OCI-LY7 (cell line): ENCODE measurements at regions not wholly inside any gene's neighbourhood (a gene's known extent, or its start where the extent isn't known, plus 50 kb on each side); places are given as distances from the start of the nearest gene placed in this dataset.
"Not testable (repeated sequence)": the region's sequence is repeated elsewhere in the genome, so short reads cannot be mapped to it uniquely, and the experiment has no call there.

Experiments used
- BruUV-seq: library from RNA; stranded (reverse); fragments of 400-500 nt; replicated peaks from 2 replicates; lab custom pipeline; 2021; lab: Mats Ljungman, UMichigan
- CTCF ChIA-PET: fragments of 300-600 bp; sonication (Branson Sonifier 250); formaldehyde crosslinking; loops from one replicate; lab custom pipeline; 2022; ENCODE audit warnings: antibody characterized with exemption; ENCODE audit not compliant: unreplicated experiment; lab: Charles Lee
- POLR2A ChIA-PET: fragments of 300-600 bp; sonication (Branson Sonifier 250); formaldehyde crosslinking; loops from one replicate; lab custom pipeline; 2022; ENCODE audit warnings: antibody characterized with exemption; lab: Charles Lee
- DNase-seq: peaks from one replicate; pipeline ENCODE4 v3.0.0-alpha.2; 2015; ENCODE audit warnings: low spot score
- H2AFZ ChIP-seq: fragments of 200-600 bp; sonication (generic), shearing (Covaris generic); 2 replicates; pipeline ENCODE4 v1.6.1; 2014; ENCODE audit warnings: mild to moderate bottlenecking, antibody characterized with exemption, low read length, moderate library complexity
- H3K27ac ChIP-seq: fragments of 200-600 bp; sonication (generic); 2 replicates; pipeline ENCODE4 v1.5.1; 2014; ENCODE audit warnings: mixed run types, low read depth, mild to moderate bottlenecking, moderate library complexity, low read length, inconsistent platforms; ENCODE audit not compliant: poor library complexity, severe bottlenecking
- H3K36me3 ChIP-seq: fragments of 200-600 bp; sonication (generic); 2 replicates; pipeline ENCODE4 v1.6.1; 2014; ENCODE audit warnings: mild to moderate bottlenecking, antibody characterized with exemption, low read length, moderate library complexity, mixed read lengths; ENCODE audit not compliant: insufficient read depth
- H3K4me1 ChIP-seq: fragments of 200-600 bp; sonication (generic); 2 replicates; pipeline ENCODE4 v1.5.1; 2014; ENCODE audit warnings: mild to moderate bottlenecking, low read length; ENCODE audit not compliant: insufficient read depth, poor library complexity, severe bottlenecking
- H3K4me2 ChIP-seq: fragments of 200-600 bp; sonication (generic); 2 replicates; pipeline ENCODE4 v1.6.1; 2014; ENCODE audit warnings: mild to moderate bottlenecking, low read length
- H3K4me3 ChIP-seq: fragments of 200-600 bp; sonication (generic); 2 replicates; pipeline ENCODE4 v1.5.1; 2014; ENCODE audit warnings: mild to moderate bottlenecking, low read depth, low read length; ENCODE audit not compliant: poor library complexity, severe bottlenecking
- H3K79me2 ChIP-seq: fragments of 200-600 bp; sonication (generic); 2 replicates; pipeline ENCODE4 v1.6.1; 2016; ENCODE audit warnings: low read depth, mild to moderate bottlenecking, low read length, moderate library complexity, mixed read lengths; ENCODE audit not compliant: insufficient read depth
- H3K9me2 ChIP-seq: fragments of 200-600 bp; sonication (generic); 2 replicates; pipeline ENCODE4 v1.6.1; 2016; ENCODE audit warnings: mild to moderate bottlenecking, low read length, mixed read lengths; ENCODE audit not compliant: insufficient read depth
- H3K9me3 ChIP-seq: fragments of 200-600 bp; sonication (generic); 2 replicates; pipeline ENCODE4 v1.6.1; 2014; ENCODE audit warnings: mild to moderate bottlenecking, mixed run types, low read length, mixed read lengths
- H4K20me1 ChIP-seq: fragments of 200-600 bp; sonication (generic); 2 replicates; pipeline ENCODE4 v1.6.1; 2014; ENCODE audit warnings: mild to moderate bottlenecking, antibody characterized with exemption, low read length, moderate library complexity, mixed read lengths; ENCODE audit not compliant: insufficient read depth
- EZH2phosphoT487 ChIP-seq: fragments of 200-600 bp; sonication (generic); IDR thresholded peaks from 2 replicates; pipeline ENCODE4 v1.6.1; 2018; ENCODE audit warnings: low read depth, borderline replicate concordance, mild to moderate bottlenecking, mixed run types, antibody characterized with exemption, low read length, moderate library complexity, mixed read lengths
- intact Hi-C: fragments of 100-400 bp; cut with micrococcal nuclease; formaldehyde crosslinking; loops from one replicate; pipeline ENCODE4 v1.10.0; 2022; ENCODE audit not compliant: unreplicated experiment
- TF ChIP-seq, protein P1 (sequence below): fragments of 200-600 bp; sonication (generic); conservative IDR thresholded peaks from 2 replicates; pipeline ENCODE4 v1.5.1; 2014; ENCODE audit warnings: mild to moderate bottlenecking, antibody characterized with exemption, low read length, moderate library complexity, mixed read lengths

DNA sequence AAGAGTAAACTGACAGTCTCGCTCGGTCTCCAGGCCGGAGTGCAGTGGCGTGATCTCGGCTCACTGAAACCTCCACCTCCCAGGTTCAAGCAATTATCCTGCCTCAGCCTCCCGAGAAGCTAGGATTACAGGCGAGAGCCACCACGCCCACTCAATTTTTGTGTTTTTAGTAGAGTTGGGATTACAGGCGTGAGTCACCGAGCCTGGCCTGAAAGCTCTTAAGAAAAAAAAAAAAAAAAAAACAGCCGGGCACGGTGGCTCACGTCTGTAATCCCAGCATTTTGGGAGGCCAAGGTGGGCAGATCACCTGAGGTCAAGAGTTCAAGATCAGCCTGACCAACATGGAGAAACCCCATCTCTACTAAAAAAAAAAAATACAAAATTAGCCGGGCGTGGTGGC lies 55.3 kb upstream of the THOC2 start:
- H3K36me3 ChIP-seq, H3K9me2 ChIP-seq, POLR2A ChIA-PET, H3K4me2 ChIP-seq, H3K27ac ChIP-seq, H2AFZ ChIP-seq, CTCF ChIA-PET, H3K4me3 ChIP-seq, H3K9me3 ChIP-seq, BruUV-seq, H3K79me2 ChIP-seq, intact Hi-C loops, DNase-seq, H4K20me1 ChIP-seq: not testable (repeated sequence)
- H3K4me1 ChIP-seq: peaks cover 12% of the 10 kb centered on the region

DNA sequence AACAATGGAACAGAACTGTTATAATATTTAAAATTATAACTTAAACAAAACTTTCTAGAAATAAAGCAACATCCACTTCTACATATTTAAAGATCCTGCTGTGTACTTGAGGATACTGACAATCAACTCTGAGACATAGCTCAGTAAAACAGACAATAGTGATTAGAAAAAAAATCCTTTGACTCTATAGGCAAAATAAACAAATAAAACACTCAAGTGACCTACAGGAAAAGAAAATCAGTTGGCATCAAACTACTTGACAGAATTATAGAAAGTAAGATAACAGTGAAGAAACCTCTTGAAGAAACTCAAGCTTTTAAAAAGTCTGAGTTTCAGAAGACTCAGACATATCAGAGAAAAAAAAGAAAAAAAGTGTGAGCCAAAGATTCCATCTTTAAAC lies 55.9 kb upstream of the THOC2 start:
- Histone ChIP-seq H3K9me3 (no peaks in the 10 kb centered on the region), H3K79me2 (no peaks in the 10 kb centered on the region), H3K36me3 (no peaks in the 10 kb centered on the region), H2AFZ (no peak overlapping the region), H4K20me1 (no peaks in the 10 kb centered on the region), H3K4me2 (no peak overlapping the region), H3K4me3 (no peak overlapping the region), H3K4me1 (peaks cover 12% of the 10 kb centered on the region), H3K9me2 (no peaks in the 10 kb centered on the region), H3K27ac (no peak overlapping the region)
- no TSS peak for BruUV-seq
- ChIA-PET POLR2A (interaction anchor here (0.5 kb wide), 1 partner anchor 36 kb away, joined by 3 read pairs; no protein-coding TSS in a partner anchor), CTCF (interaction anchor here (0.6 kb wide), 1 partner anchor 23 kb away, joined by 8 read pairs; no protein-coding TSS in a partner anchor)
- no peak for DNase-seq
- no peak for TF ChIP-seq EZH2phosphoT487
- TF ChIP-seq, protein P1, sequence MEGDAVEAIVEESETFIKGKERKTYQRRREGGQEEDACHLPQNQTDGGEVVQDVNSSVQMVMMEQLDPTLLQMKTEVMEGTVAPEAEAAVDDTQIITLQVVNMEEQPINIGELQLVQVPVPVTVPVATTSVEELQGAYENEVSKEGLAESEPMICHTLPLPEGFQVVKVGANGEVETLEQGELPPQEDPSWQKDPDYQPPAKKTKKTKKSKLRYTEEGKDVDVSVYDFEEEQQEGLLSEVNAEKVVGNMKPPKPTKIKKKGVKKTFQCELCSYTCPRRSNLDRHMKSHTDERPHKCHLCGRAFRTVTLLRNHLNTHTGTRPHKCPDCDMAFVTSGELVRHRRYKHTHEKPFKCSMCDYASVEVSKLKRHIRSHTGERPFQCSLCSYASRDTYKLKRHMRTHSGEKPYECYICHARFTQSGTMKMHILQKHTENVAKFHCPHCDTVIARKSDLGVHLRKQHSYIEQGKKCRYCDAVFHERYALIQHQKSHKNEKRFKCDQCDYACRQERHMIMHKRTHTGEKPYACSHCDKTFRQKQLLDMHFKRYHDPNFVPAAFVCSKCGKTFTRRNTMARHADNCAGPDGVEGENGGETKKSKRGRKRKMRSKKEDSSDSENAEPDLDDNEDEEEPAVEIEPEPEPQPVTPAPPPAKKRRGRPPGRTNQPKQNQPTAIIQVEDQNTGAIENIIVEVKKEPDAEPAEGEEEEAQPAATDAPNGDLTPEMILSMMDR: no peak
- intact Hi-C loops: no loop called here

DNA sequence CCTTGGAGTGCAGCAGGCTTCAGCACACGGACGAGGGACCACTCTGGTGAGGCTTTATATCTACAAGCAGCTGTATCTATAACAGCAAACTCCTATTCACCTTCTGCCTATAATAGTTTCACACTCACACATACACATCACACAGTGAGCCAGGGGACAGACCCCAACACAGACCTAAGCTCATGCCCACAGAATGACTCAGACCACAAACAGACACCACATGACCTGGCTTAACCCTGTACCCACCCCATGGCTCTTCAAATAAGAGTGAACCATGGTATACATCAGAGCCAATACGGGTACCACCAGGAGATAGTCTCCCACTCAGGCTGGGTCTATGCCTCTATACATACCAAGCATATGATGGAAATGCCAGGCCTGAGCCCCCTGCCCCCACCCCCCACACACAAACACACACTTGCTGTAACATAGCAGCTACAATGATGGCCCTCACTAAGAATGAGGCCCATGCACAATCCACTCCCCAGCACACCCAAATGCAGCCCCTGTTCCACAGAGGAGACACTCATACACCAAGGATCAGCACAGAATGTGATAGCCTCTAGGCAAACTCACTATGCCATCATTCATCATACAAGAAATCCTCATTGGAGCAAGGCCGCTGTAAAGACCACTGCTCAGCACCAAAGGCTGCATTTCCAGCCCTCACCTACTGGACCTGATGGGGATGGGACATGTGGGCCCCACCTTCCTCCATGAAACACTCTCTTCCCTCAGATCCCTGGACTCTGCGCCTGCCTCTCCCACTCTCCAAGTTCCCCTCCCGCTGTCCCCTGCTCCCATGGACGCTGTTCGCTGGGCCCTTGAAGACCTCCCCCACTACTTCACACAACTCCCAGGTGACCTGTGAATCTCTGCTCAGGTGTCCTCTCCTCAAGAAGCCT lies 62.1 kb upstream of the XIAP start:
- Histone ChIP-seq H3K9me2 (no peaks in the 10 kb centered on the region), H2AFZ (no peak overlapping the region), H3K36me3 (no peaks in the 10 kb centered on the region), H3K4me2 (no peak overlapping the region), H3K9me3 (no peaks in the 10 kb centered on the region), H4K20me1 (no peaks in the 10 kb centered on the region), H3K4me3 (no peak overlapping the region), H3K79me2 (no peaks in the 10 kb centered on the region), H3K4me1 (no peaks in the 10 kb centered on the region), H3K27ac (no peak overlapping the region)
- TF ChIP-seq, protein P1: no peak
- no peak for TF ChIP-seq EZH2phosphoT487
- POLR2A ChIA-PET: interaction anchor here (0.6 kb wide), 1 partner anchor 66 kb away, joined by 3 read pairs; no protein-coding TSS in a partner anchor
- no peak for DNase-seq
- CTCF ChIA-PET: no interaction called here
- intact Hi-C loops: no loop called here
- no TSS peak for BruUV-seq

DNA sequence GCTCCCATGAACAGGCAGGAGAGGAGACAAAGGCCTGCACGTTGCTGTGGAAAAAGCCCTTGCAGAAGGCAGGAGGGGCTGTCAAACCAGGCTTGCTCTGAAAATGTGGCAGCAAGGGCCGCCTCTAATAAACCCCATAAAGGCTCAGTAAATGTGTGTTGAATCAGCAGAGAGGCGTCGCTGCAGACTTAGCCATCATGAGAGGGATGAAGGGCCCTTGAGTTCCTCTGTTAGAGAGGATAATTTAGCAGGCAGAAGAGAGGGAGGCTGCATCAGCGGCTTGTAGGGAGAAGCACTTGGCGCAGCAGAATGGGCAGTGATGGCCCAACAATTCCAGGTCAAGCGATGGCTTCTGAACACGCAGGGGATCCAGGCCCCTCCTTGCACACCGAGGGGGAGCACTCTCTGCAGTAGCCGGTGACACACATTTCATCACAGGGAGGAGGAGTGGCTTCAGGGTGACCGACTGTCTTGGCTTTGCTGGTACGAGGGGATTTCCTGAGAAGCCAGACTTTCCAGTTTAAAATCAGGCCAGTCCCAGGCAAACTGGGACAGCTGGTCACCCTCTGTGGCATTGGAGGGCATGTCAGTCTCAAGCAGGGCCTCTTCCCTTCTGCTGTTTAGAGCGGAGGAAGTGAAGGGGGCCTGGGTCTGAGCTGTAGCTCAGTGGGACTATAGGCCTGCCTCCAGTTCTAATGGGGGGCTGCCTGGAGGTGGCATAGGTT lies 61.0 kb upstream of the XIAP start:
- H3K27ac ChIP-seq, H3K9me3 ChIP-seq, H3K4me3 ChIP-seq, H4K20me1 ChIP-seq, intact Hi-C loops, H3K4me1 ChIP-seq, H2AFZ ChIP-seq, H3K9me2 ChIP-seq, H3K79me2 ChIP-seq, BruUV-seq, CTCF ChIA-PET, H3K4me2 ChIP-seq, DNase-seq, H3K36me3 ChIP-seq: not testable (repeated sequence)
- POLR2A ChIA-PET: interaction anchor here (0.6 to 0.9 kb wide), 2 partner anchors 33 to 85 kb away, joined by 3 read pairs; no protein-coding TSS in a partner anchor
